ENCODE measurements at regions not wholly inside any gene's neighbourhood (a gene's known extent, or its start where the extent isn't known, plus 50 kb on each side); places are given as distances from the start of the nearest gene placed in this dataset.
"Not testable (repeated sequence)": the region's sequence is repeated elsewhere in the genome, so short reads cannot be mapped to it uniquely, and the experiment has no call there.

DNA sequence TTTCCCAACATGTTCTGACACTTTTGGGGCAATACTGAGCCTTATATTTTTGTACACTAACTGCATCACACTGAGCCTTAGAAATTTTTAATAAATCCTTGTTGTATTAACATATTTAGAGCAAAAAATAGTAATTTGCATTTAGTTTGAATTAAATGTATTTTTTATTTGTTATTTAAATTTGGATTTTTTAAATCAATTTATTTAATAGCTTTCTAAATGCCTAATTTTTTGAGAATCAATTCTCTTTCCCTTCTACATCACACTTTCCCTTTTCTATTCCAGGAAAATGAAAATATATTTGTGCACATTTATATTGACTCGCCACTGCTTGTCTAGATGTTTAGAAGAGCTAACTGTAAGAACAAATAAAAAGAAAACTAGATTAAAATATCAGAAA is 414.6 kb upstream of the POM121L12 start:
- no peaks in the 10 kb centered on the region for H3K36me3 Mint-ChIP-seq
- ATAC-seq (no peak), DNase-seq (no peak)
- no peaks in the 10 kb centered on the region for H3K27me3 Mint-ChIP-seq
- H3K9me3 Mint-ChIP-seq (ENCODE audit: low read depth), result peaks cover 7% of the 10 kb centered on the region
- no peaks in the 10 kb centered on the region for H3K4me1 Mint-ChIP-seq
- H3K27ac Mint-ChIP-seq, result no peak overlapping the region
- H3K4me3 Mint-ChIP-seq, result no peak overlapping the region
- CTCF ChIA-PET, result no interaction called here

DNA sequence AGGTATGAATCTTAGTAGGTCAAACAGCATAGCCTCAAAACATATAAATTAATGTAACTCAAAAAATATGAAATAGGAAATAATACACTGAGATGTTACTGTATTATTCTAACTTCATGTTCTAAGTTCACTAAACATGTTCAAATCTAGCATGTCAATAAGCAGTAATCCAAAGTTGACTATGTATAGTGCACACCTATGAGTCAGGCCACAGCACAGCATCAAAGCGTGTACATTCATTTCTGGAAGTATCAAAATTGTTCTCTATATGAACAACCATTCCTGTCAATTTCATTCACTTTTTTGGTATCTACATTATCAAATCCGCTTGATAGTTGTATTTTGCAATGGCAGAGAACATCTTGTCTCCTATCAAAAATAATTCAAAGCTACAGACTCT is 418.9 kb upstream of the POM121L12 start:
- DNase-seq (no peak), ATAC-seq (no peak)
- no peaks in the 10 kb centered on the region for H3K27me3 Mint-ChIP-seq
- no peaks in the 10 kb centered on the region for H3K4me1 Mint-ChIP-seq
- CTCF ChIA-PET, result no interaction called here
- no peak overlapping the region for H3K27ac Mint-ChIP-seq
- H3K4me3 Mint-ChIP-seq, result no peak overlapping the region
- no peaks in the 10 kb centered on the region for H3K36me3 Mint-ChIP-seq
- peaks cover 7% of the 10 kb centered on the region for H3K9me3 Mint-ChIP-seq (ENCODE audit: low read depth)

DNA sequence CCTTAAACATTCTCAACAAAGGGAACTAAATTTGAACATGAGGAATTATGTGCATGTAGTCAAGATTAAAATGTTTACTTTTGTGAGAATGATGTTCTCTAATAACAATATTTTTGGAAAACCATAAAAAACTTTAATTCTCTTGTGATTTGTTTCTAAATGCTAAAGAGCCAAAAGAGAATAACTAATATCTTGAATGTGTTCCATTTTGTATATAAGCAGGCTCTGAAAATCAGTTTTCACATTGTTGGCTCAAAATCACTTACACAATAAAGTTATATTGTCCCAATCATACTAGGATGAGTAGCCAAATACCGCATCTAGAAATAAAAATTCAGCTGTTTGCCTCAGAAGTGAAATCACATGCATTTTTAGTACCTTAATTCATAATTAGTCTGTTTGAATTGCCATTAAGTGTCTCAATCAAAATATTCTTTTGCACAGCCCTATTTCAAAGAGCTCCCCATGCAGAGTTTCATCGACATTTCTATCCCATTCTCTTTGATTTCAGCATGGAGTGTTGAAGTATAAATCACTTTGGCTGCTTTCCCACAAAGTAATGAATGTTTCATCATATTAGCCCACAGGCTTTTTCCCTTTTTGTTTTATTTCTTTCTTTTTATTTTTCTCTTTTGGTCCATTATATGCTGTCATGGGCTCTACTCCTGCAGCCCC is 420.3 kb upstream of the POM121L12 start:
- peaks cover 6% of the 10 kb centered on the region for H3K9me3 Mint-ChIP-seq (ENCODE audit: low read depth)
- no peaks in the 10 kb centered on the region for H3K27me3 Mint-ChIP-seq
- H3K4me1 Mint-ChIP-seq, result no peaks in the 10 kb centered on the region

DNA sequence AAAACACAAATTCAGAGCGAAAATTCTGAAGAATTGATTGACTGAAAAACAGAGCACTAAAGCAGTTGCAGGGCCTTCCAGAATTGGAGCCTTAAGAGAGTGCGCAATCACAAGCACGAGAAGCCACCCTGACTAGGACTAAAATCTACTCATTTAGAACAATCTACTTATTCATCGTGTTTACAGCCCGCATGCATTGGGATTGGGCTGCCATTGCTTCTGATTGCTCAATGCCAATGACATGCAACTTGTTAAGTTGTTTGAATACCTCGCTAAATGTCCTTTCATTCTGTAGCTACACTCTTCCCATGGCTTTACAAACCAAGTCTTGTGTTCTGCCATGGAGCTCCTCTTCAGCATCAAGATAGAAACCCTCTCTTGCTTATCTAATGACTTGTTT is 425.9 kb upstream of the POM121L12 start:
- ATAC-seq, result no peak
- Mint-ChIP-seq H3K27ac (no peak overlapping the region), H3K27me3 (no peaks in the 10 kb centered on the region), H3K4me3 (no peak overlapping the region), H3K36me3 (no peaks in the 10 kb centered on the region), H3K9me3 (ENCODE audit: low read depth) (peaks cover 12% of the 10 kb centered on the region), H3K4me1 (no peaks in the 10 kb centered on the region)
- DNase-seq, result no peak
- CTCF ChIA-PET, result no interaction called here

More for the DNA sequence above, 420.3 kb upstream of the POM121L12 start:
- DNase-seq, result no peak
- no peak for ATAC-seq
- Mint-ChIP-seq H3K4me3 (no peak overlapping the region), H3K36me3 (no peaks in the 10 kb centered on the region), H3K27ac (no peak overlapping the region)
- CTCF ChIA-PET, result no interaction called here

DNA sequence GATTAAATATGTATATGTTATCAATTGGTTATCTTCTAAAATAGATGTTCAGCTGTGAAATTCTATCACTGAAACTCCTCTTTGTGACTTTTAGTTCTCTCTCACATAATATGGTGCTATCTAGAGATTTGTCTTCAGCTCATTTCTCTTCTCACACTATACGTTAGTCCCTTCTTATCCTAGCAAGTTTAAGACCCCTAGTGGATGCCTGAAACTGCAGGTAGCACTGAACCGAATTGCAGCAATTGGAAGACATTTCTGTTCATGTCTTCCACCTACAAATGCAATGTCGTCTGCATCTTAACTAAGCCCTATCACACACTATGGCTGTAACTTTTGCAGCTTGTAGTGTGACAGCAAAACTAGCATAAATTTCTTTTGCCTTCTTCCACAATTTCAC is 442.7 kb upstream of the POM121L12 start:
- Mint-ChIP-seq H3K4me3 (no peak overlapping the region), H3K27me3 (no peaks in the 10 kb centered on the region), H3K36me3 (no peaks in the 10 kb centered on the region), H3K9me3 (ENCODE audit: low read depth) (peaks cover 10% of the 10 kb centered on the region), H3K27ac (no peak overlapping the region), H3K4me1 (no peaks in the 10 kb centered on the region)
- CTCF ChIA-PET, result no interaction called here
- DNase-seq, result no peak
- no peak for ATAC-seq

DNA sequence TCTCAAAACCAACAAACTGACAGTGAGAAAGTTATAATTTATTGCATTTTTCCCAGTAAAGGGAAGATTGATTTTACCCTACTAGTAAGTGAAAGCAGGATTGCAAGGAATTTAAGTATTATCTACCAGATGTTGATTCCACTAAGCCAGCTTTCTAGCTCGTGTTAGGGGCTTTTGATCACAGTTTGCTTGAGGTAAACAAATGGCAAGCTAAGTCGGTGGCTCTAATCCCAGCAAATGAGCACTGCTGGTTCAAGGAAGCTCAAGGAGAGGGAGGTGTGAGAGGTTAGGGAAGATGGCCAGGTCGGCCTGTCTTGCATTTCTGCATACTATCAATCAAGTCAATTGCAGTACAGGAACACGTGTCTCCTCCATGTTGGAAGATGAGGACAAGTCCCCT is 448.7 kb upstream of the POM121L12 start:
- ATAC-seq (no peak), DNase-seq (no peak)
- Mint-ChIP-seq H3K4me3 (no peak overlapping the region), H3K36me3 (no peaks in the 10 kb centered on the region), H3K9me3 (ENCODE audit: low read depth) (no peaks in the 10 kb centered on the region), H3K4me1 (no peaks in the 10 kb centered on the region), H3K27me3 (no peaks in the 10 kb centered on the region), H3K27ac (no peak overlapping the region)
- CTCF ChIA-PET, result no interaction called here

DNA sequence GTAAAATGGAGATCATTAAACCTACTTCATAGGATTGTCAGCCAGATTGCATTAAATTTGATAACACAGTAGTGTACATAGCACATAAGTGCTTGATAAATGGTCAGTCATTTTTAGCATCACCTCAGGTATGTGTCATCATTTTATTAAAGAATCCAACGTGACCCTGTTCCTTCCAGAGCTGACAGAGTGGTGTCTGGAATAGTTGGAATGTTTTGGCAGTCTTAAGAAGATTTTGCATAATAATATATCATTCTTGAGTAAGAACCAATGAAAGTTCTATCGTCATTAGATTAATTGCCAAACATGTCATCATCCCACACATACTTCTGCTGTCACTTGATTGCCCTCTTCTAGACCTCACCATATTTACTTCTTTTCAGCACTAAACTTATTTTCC is 451.4 kb upstream of the POM121L12 start:
- no peaks in the 10 kb centered on the region for H3K4me1 Mint-ChIP-seq
- CTCF ChIA-PET, result interaction anchor here (0.9 kb wide), 1 partner anchor 22 kb away, joined by 3 read pairs; no protein-coding TSS in a partner anchor
- H3K27ac Mint-ChIP-seq, result no peak overlapping the region
- no peak overlapping the region for H3K4me3 Mint-ChIP-seq
- H3K9me3 Mint-ChIP-seq (ENCODE audit: low read depth), result no peaks in the 10 kb centered on the region
- H3K27me3 Mint-ChIP-seq, result no peaks in the 10 kb centered on the region
- ATAC-seq (no peak), DNase-seq (no peak)
- H3K36me3 Mint-ChIP-seq, result no peaks in the 10 kb centered on the region

DNA sequence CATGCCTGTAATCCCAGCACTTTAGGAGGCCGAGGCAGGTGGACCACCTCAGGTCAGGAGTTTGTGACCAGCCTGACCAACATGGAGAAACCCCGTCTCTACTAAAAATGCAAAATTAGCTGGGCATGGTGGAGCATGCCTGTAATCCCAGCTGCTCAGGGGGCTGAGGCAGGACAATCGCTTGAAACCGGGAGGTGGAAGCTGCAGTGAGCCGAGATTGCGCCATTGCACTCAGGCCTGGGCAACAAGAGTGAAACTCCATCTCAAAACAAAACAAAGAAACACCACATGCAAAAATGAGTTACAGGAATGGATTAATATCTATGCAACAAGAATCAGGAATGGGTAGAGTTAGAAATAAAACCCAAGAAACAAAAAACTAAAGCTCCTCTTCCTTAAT is 462.3 kb upstream of the POM121L12 start:
- H3K4me1 Mint-ChIP-seq; ATAC-seq; DNase-seq; H3K27ac Mint-ChIP-seq; H3K27me3 Mint-ChIP-seq; CTCF ChIA-PET; H3K9me3 Mint-ChIP-seq (ENCODE audit: low read depth); H3K36me3 Mint-ChIP-seq; H3K4me3 Mint-ChIP-seq: not testable (repeated sequence)

DNA sequence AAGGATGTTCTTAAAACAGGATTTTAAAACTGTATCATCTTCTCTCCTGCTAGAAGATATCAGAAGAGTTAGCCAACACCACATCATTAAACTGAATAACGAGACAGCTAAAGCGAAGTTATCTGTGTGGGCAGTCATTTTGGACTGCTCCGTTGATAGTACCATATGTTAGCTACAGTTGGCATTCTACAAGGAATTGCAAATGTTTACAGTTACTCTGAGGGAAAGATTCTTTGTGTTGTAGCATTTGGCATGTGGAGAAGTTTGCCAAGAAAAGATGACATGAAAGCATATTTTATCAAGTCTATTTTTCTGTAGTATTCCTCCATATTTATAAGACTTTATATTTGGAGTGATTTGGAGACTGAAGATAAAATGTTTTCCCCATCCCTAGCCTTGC is 464.4 kb upstream of the POM121L12 start:
- CTCF ChIA-PET, result no interaction called here
- ATAC-seq, result no peak
- no peaks in the 10 kb centered on the region for H3K4me1 Mint-ChIP-seq

DNA sequence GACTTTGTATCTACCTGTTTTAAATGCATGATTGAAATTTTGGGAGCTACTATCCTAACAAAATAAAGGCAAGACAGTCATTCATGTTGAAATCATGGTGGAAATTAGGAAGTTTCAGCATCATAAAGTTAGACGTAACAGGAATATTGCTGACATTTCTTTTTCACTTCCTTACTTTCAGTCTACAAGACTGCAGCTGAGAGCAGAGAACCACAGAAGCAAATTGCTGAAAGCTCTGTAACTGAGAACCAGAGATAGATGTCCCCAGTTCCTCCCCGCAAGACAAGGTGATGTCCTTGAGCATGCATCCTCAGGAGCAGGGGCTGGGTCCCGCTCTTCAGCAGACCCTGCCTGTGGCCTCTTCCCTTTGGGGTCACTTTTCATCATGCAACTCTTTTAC is 466.3 kb upstream of the POM121L12 start:
- Mint-ChIP-seq H3K36me3 (no peaks in the 10 kb centered on the region), H3K27ac (no peak overlapping the region), H3K27me3 (no peaks in the 10 kb centered on the region), H3K4me1 (no peaks in the 10 kb centered on the region), H3K9me3 (ENCODE audit: low read depth) (peaks cover 4% of the 10 kb centered on the region), H3K4me3 (no peak overlapping the region)
- ATAC-seq (no peak), DNase-seq (no peak)
- CTCF ChIA-PET, result no interaction called here

More for the DNA sequence above, 464.4 kb upstream of the POM121L12 start:
- Mint-ChIP-seq H3K36me3 (no peaks in the 10 kb centered on the region), H3K4me3 (no peak overlapping the region), H3K9me3 (ENCODE audit: low read depth) (peaks cover 4% of the 10 kb centered on the region), H3K27me3 (no peaks in the 10 kb centered on the region), H3K27ac (no peak overlapping the region)
- DNase-seq, result no peak

DNA sequence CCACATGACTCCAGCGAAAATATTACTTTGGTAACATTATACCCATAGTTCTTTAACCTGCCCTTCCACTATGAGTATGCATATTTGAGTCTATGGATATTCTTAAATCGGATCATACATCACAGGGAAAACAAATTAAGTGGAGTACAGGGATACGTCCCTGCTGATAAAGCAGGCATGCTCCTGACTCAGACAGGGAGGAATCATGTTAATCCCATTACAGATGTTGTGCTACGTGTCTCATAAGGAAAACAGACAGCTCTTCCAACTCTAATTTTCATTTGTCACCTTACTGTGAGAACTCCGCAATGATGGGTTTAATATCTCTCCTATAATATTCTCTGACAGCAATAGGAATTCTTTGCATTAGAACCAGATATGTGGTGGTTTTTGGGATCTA is 469.5 kb upstream of the POM121L12 start:
- CTCF ChIA-PET, result no interaction called here
- Mint-ChIP-seq H3K27me3 (no peaks in the 10 kb centered on the region), H3K9me3 (ENCODE audit: low read depth) (peaks cover 16% of the 10 kb centered on the region), H3K4me3 (no peak overlapping the region), H3K36me3 (no peaks in the 10 kb centered on the region), H3K27ac (no peak overlapping the region), H3K4me1 (no peaks in the 10 kb centered on the region)
- ATAC-seq (no peak), DNase-seq (no peak)

DNA sequence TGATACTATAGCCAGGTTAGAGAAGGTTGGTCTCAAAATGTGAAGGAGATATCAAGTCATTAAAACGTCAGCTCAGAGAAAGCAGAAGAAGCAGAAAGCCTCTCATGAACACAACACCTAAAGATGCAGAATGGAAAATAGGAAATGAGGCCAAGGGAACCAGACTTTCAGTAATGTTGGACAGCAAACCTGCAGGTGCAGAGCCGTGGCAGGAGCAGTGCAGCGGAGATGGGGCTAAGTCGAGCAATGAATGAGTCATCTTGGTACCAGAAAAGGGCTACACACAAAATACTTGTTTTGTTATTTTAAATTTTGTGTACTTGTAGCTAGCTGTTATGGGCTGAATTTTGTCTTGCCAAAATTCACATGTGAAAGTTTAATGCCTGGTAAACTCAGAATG is 479.6 kb upstream of the POM121L12 start:
- Mint-ChIP-seq H3K9me3 (ENCODE audit: low read depth) (peaks cover 5% of the 10 kb centered on the region), H3K27me3 (no peaks in the 10 kb centered on the region), H3K4me1 (no peaks in the 10 kb centered on the region), H3K27ac (no peak overlapping the region), H3K4me3 (no peak overlapping the region), H3K36me3 (no peaks in the 10 kb centered on the region)
- ATAC-seq, result no peak
- DNase-seq, result no peak
- CTCF ChIA-PET, result no interaction called here

DNA sequence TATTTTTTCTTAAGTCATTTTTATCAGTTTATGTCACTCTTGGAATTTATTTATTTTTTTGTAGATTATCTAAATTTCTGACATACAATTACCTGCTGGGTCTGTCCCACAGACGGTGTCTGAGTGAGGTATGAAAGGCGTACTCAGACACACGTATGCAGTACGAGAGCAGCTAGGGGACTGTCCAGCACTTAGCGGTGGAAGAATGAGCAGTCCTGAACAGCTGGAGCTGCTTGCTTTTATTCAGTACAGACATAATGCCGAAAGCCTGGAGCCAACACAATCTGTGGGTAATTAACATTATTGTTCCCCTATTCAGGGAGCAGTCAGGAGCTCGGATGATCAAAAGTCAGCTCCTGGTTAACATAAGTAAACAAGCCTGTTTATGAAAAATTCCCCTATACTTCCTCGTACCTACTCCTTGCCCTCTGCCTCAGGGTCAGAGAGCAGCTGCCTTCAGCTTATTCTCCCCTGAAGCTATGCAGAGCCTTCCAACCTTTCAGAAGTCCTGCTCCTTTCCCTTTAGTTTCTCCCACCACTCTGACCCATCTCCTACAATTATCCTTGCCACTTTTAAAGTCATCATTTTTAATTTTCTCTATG is 488.0 kb upstream of the POM121L12 start:
- Mint-ChIP-seq H3K4me3 (no peak overlapping the region), H3K27ac (no peak overlapping the region), H3K9me3 (ENCODE audit: low read depth) (peaks cover 7% of the 10 kb centered on the region), H3K4me1 (no peaks in the 10 kb centered on the region), H3K36me3 (no peaks in the 10 kb centered on the region), H3K27me3 (no peaks in the 10 kb centered on the region)
- no peak for DNase-seq
- CTCF ChIA-PET, result no interaction called here
- no peak for ATAC-seq

DNA sequence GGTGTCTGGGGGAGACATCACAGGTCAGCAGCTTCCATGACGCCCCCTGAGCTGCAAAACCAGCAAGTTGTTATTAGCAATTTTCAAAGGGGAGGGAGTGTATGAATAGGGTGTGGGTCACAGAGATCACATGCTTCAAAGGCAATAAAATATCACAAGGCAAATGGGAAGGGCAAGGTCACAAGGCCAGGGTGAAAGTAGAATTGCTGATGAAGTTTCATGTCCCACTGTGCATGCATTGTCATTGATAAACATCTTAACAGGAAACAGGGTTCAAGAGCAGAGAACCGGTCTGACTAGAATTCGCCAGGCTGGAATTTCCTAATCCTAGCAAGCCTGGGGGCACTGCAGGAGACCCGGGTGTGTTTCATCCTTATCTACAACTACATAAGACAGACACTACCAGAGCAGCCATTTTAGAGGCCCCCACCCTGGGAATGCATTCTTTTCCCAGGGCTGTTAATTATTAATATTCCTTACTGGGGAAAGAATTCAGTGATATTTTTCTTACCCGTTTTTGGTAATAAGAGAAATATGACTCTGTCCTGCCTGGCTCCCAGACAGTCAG is 494.2 kb upstream of the POM121L12 start:
- DNase-seq, H3K27me3 Mint-ChIP-seq, H3K27ac Mint-ChIP-seq, H3K4me3 Mint-ChIP-seq, H3K4me1 Mint-ChIP-seq, H3K36me3 Mint-ChIP-seq, CTCF ChIA-PET, ATAC-seq: not testable (repeated sequence)
- H3K9me3 Mint-ChIP-seq (ENCODE audit: low read depth), result peaks cover 13% of the 10 kb centered on the region

Measured in activated CD8-positive, alpha-beta memory T cell treated with anti-CD3 and anti-CD28 coated beads, Interleukin-2, amount 10 ng/mL, durations not matched to agents 7 days and 5 days (primary cell).